GM19099 (cell line): ENCODE measurements at regions not wholly inside any gene's neighbourhood (a gene's known extent, or its start where the extent isn't known, plus 50 kb on each side); places are given as distances from the start of the nearest gene placed in this dataset.

Experiments used
- POLR2A ChIP-seq: IDR thresholded peaks from 3 replicates; pipeline ENCODE4 v1.6.1; 2011; ENCODE audit warnings: low read depth; ENCODE audit not compliant: insufficient read length; ENCODE audit errors: extremely low read depth

DNA sequence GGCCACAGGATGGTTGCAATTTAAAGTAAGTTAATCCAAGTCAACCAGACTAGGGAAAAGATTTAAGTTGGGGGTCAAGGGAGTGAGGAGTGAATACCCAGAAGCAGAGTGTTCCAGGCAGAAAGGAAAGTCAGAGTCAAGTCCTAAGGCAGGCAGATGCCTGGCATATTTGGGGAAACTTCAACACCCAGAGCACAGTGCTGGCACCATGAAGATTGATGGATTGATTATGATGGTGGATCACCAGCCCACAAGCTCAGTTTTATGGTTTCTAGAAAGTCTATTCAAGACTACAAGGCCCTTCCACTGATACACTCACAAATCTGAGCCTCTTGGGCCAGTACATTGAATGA lies 100.1 kb upstream of the DUSP10 start:
- no peak for TF ChIP-seq POLR2A

DNA sequence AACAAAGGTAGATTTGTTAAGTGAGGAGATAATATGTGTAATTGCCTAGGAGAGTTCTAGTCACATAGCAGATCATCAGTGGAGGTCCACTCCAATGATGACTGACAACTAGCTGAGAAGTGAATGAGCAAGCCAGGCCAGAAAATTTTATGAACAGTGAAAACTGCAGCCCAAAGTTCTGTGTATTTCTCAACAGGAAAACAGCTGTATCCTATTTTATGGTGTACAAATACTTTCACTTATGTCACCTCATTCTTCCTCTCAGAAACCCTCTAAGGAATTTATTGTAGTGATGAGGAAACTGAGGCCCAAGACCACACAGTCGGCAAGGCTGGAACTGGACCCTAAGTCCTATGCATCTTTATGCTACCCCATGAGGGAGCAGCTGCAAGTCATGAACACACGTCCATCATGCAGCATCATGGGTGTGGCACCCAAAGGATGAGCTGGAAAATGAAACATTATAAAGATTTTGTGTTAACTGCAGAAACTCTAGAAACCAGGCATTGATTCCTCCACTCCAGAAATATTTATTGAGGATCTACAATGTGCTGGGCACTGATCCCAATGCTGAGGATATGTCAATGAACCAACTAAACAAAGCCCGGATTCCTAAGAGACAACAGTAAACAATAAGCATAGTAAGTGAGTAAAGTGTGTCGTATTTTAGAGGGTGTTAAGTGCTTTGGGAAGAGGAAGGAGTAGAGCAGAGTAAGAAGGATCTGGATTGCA lies 99.5 kb upstream of the DUSP10 start:
- TF ChIP-seq POLR2A, result no peak

GRCh38 chr1:221840511-221841243 lies 98.8 kb upstream of the DUSP10 start:
- no peak for TF ChIP-seq POLR2A

- TF ChIP-seq POLR2A, result no peak
Observed at GRCh38 chr1:221839782-221840395, 98.0 kb upstream of the DUSP10 start.

GRCh38 chr1:221839321-221839720 lies 97.4 kb upstream of the DUSP10 start:
- no peak for TF ChIP-seq POLR2A

- no peak for TF ChIP-seq POLR2A
Observed at GRCh38 chr1:221837896-221838295, 96.0 kb upstream of the DUSP10 start.

GRCh38 chr1:221834698-221835513 lies 93.0 kb upstream of the DUSP10 start:
- TF ChIP-seq POLR2A, result no peak

DNA sequence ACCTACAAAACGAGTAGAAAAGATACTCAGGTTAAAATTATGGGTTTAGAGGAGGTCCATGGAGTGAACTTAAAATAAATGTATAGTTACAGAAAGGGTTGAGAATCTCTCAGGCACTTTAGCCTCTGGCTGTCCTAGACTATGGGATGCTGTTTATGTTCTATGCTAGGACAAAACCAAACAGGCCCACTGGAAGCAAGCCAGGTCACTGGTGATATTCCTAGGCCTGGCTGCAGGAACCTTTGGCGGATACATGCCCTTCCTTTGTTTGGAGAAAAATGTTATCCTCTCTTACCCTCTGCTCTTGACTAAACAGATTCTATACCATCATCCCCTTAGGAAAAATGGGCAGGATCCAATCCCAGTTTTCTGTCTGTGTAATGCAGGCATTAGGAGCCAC lies 90.7 kb upstream of the DUSP10 start:
- TF ChIP-seq POLR2A, result no peak

DNA sequence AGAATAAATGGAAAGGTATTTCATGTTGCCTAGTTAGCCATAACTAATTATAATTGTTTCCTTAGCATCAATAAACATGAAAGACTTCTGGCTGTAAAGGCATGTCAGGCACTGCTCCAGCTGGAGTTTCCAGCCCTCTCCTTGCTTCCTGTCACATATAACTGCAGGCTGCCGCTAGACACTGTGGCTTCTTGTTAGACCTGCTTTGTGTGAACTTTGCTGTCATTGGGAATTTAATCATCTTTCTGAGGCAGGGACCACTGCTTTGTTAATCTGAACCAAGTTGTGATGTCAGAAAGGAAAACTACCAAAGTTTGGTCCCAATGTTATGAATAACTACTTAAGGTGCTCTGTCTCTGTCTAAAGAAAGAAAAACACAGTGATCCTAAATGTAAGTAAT lies 90.3 kb upstream of the DUSP10 start:
- no peak for TF ChIP-seq POLR2A

DNA sequence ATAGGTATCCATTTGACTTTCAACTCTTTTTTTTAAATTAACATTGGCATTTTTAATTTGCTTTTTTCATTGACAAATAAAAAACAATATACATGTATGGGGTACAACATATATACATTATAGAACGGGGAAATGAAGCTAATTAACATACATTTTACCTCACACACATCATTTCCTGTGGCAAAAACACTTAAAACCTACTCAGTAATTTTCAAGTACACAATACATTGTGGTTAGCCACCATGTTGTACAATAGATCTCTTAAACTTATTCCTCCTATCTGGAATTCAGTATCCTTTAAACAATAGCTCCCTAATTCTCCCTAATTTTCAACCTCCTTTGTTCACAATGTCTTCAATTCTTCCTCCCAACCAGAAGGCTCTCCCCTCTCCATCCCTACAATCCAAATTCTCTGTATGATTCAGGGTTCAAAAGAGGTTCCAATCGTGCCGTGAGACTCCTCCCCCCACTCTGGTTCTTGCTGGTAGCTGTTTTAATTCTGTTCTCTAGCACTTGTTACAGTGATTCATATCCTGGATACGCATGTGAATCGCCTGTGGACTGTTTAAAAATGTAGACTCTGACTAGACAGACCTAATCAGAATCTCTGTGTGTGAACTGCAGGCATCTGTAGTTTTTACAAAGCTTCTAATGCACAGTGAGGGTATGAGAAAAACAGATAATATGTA lies 87.6 kb upstream of the DUSP10 start:
- TF ChIP-seq POLR2A, result no peak

- no peak for TF ChIP-seq POLR2A
Observed at GRCh38 chr1:221827307-221827642, 85.4 kb upstream of the DUSP10 start.

DNA sequence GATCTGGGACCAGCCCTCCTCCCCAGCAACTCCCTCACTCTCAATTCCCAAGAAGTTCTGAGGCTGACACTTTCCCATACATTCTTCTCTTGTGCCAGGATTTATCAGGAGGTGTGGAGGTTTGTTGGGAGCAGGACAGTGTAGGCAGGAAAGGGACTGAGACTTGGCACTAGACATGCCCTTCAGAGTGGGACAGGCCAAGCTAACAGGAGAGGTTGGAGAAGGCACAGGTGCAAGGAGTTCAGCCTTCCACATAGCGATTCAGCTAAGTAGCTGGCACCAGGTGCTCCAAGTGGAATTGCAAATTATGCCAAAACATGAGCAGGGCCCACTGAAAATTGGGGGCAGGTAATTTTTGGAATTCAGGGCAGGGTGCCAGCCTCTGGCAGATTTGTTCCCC lies 83.0 kb upstream of the DUSP10 start:
- no peak for TF ChIP-seq POLR2A

DNA sequence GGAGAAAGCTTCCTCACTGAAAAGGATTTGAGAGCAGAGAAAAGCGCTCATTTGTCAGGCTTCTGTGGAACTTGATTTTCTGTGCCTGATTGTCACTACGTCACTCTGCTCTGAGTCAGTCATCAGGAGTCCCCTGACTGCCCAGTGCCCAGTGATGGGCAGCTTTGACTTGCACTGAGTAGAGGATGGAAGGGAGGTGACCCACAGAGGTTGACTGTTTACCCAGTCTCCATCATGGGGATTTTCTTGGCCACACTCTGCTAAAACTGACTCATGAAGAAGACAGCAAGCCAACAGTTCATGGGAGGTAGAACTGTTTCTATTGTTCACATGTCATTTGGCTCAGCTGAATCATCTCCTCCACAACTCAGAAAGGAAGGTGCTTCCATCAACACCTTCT lies 82.1 kb upstream of the DUSP10 start:
- no peak for TF ChIP-seq POLR2A

DNA sequence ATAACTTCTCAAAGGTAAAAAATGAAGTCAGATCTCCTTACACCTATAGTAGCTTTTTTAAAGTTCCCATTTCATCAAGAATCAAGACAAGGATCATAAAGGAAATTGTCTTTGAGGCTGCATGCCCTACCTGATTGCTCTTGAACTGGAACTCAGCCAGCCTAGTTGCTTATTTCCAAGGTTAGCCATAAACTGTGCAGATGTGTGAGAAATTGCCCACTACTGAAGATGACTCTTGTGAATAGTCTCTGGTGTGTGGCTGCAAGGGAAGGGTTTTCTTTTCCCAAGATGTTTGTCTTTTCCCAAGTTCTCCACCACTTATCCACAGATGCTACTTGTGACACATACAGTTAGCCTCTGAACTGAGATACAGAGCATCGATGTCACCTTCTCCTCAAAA lies 81.7 kb upstream of the DUSP10 start:
- TF ChIP-seq POLR2A, result no peak

GRCh38 chr1:221823149-221823548 lies 81.3 kb upstream of the DUSP10 start:
- TF ChIP-seq POLR2A, result no peak
